BJ (cell line): ENCODE measurements at regions not wholly inside any gene's neighbourhood (a gene's known extent, or its start where the extent isn't known, plus 50 kb on each side); places are given as distances from the start of the nearest gene placed in this dataset.

Experiments used
- CTCF ChIA-PET: fragments of 350-600 bp; formaldehyde crosslinking; extraction: SDS; loops from one replicate; lab custom pipeline; 2021; ENCODE audit warnings: antibody characterized with exemption, inconsistent platforms; lab: Yijun Ruan, JAX
- POLR2A ChIA-PET: fragments of 300-600 bp; sonication (Branson Sonifier 250); formaldehyde crosslinking; extraction: SDS; loops from one replicate; lab custom pipeline; 2021; ENCODE audit warnings: antibody characterized with exemption; lab: Charles Lee
- DNase-seq: peaks from one replicate; pipeline ENCODE4 v3.0.0-alpha.2; 2011; ENCODE audit warnings: low read depth
- H3K27me3 ChIP-seq: 2 replicates; pipeline ENCODE4 v1.6.0; 2011; ENCODE audit warnings: low read length; ENCODE audit not compliant: control insufficient read depth, insufficient read depth
- H3K36me3 ChIP-seq: 2 replicates; pipeline ENCODE4 v1.5.1; 2011; ENCODE audit warnings: low read length; ENCODE audit not compliant: control insufficient read depth, insufficient read depth
- H3K4me3 ChIP-seq: 2 replicates; pipeline ENCODE4 v1.5.1; 2011; ENCODE audit warnings: low read depth, mild to moderate bottlenecking, control low read depth, low read length
- TF ChIP-seq, protein P1 (sequence below): IDR thresholded peaks from 2 replicates; pipeline ENCODE4 v1.5.1; 2011; ENCODE audit warnings: low read depth, mild to moderate bottlenecking, control low read depth, inconsistent platforms, low read length, moderate library complexity; ENCODE audit not compliant: insufficient read depth

DNA sequence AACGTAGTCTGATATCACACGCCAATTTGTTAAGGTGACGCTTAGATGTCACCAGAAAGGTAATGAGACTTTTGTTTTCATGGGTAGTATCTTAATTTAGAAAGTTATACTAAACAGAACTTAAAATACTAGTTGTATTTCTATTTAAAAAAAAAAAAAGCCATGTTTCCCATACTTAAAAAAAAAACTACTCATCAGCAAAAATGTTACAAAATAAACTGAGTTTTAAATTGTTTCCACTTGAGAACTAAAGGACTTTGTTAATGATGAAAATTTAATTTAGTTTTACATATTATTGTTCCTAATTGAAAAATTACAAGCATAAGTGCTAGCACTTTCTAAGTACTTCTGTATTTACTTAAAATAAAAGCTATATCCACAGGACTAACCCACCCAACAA lies 300.8 kb upstream of the ATP11B start:
- no peak overlapping the region for H3K4me3 ChIP-seq
- POLR2A ChIA-PET, result no interaction called here
- no peak for DNase-seq
- H3K36me3 ChIP-seq, result no peaks in the 10 kb centered on the region
- CTCF ChIA-PET, result no interaction called here
- H3K27me3 ChIP-seq, result no peaks in the 10 kb centered on the region
- TF ChIP-seq, protein P1, sequence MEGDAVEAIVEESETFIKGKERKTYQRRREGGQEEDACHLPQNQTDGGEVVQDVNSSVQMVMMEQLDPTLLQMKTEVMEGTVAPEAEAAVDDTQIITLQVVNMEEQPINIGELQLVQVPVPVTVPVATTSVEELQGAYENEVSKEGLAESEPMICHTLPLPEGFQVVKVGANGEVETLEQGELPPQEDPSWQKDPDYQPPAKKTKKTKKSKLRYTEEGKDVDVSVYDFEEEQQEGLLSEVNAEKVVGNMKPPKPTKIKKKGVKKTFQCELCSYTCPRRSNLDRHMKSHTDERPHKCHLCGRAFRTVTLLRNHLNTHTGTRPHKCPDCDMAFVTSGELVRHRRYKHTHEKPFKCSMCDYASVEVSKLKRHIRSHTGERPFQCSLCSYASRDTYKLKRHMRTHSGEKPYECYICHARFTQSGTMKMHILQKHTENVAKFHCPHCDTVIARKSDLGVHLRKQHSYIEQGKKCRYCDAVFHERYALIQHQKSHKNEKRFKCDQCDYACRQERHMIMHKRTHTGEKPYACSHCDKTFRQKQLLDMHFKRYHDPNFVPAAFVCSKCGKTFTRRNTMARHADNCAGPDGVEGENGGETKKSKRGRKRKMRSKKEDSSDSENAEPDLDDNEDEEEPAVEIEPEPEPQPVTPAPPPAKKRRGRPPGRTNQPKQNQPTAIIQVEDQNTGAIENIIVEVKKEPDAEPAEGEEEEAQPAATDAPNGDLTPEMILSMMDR, result no peak

DNA sequence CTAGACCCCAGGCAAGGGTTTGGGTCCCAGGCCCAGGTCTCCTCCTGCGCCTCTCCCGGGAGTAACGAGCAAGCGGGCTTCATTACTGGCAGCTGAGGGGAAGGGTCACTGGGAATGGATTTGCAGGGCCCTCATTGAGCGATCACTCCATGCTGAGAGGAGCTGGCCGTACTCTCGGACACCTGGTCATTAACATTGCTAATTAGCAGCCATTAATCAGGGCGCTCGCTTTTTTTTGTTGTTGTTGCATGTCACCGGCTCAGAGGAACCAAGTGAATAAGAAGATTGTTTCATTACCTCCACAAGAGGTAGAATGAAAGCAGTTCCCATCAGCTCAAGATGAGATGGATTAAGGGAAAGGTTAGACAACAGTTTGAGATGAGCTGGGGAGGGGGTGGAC lies 293.0 kb upstream of the ATP11B start:
- ChIA-PET CTCF (no interaction called here), POLR2A (no interaction called here)
- Histone ChIP-seq H3K27me3 (no peaks in the 10 kb centered on the region), H3K4me3 (no peak overlapping the region), H3K36me3 (no peaks in the 10 kb centered on the region)
- no peak for DNase-seq
- TF ChIP-seq, protein P1, result no peak

DNA sequence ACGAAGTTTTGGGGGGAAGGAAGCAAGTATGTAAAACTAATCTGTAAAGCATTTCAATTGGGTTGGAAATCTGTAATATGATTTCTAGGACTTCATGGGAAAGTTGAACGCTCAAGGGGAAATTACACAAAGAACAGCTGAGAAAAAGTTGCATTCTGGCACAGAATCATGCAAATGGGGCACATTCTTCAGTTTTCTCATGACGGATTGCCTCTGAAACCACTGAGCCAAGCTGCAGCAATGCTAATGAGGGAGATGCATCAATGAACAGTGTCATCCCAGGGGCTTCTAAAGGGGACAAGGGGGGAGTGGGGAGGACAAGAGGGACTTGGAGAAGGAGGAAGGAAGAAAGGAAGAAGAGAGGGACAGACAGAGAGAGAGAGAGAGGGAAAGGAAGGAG lies 291.4 kb upstream of the ATP11B start:
- ChIA-PET POLR2A (no interaction called here), CTCF (no interaction called here)
- no peak overlapping the region for H3K4me3 ChIP-seq
- H3K36me3 ChIP-seq, result no peaks in the 10 kb centered on the region
- DNase-seq, result no peak
- TF ChIP-seq, protein P1, result no peak
- no peaks in the 10 kb centered on the region for H3K27me3 ChIP-seq

DNA sequence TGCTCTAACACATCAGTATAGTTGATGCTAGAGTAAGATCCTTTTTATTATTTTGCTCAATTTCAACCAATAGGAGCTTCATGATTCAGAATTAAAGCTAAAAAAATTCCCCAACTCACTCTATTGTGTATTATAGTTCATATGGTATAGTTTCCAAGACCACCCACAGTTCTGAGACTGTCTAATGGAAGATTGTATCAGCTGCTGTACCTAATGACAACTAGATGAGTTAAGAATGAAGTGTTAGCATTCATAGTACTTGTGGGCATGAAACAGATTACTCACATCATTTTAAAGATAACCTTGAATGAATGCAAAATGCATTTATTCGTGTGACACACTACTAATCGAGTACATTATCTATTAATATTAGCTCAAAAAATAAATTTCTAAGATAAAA lies 289.9 kb upstream of the ATP11B start:
- DNase-seq, result no peak
- TF ChIP-seq, protein P1, result no peak
- Histone ChIP-seq H3K4me3 (no peak overlapping the region), H3K27me3 (no peaks in the 10 kb centered on the region), H3K36me3 (no peaks in the 10 kb centered on the region)
- CTCF ChIA-PET, result no interaction called here
- POLR2A ChIA-PET, result no interaction called here

DNA sequence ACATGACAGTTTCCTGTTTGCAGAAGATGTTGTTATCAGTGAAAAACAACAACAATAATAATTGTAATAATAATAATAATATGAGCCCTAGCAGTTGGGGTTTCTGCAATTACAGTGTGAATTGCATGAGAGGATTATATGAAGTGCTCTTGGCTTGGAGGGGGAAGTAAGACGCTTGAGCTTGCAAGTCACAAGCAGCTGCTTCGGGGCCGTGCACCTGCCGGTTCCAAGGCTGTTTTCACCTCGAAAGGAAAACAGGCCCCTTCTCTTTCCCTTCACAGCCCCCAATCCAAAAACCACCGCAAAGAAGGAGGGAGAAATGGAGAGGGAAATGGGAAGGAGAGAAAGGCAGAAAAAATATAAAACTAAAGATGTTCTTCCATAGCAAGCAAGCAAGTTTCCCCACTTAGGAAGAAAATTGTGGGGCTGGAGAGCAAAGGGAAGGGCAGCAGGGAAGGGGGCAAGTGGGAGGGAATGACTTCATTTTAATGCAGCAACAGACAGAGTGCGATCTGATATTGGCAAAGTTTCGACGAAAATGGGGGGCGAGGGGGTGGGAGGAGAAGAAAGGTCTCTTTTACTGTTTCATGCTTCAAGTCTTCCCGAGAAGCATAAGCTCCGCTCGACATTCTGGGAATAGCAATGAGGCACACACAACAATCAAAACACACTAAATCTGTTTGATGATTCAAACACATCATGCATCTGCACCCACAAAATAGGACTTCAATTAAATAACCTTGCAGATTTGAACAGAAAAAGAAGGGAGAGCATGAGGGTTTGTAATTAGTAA lies 284.2 kb upstream of the ATP11B start:
- POLR2A ChIA-PET, result no interaction called here
- CTCF ChIA-PET, result no interaction called here
- no peaks in the 10 kb centered on the region for H3K36me3 ChIP-seq
- no peak overlapping the region for H3K4me3 ChIP-seq
- DNase-seq, result no peak
- no peaks in the 10 kb centered on the region for H3K27me3 ChIP-seq
- TF ChIP-seq, protein P1, result no peak
